GM20000 (cell line): ENCODE measurements at regions not wholly inside any gene's neighbourhood (a gene's known extent, or its start where the extent isn't known, plus 50 kb on each side); places are given as distances from the start of the nearest gene placed in this dataset.
A peak's percentile ranks its signal among the peaks of the same experiment; 100 is the strongest.

Experiments used
- DNase-seq: peaks from one replicate; pipeline ENCODE4 v3.0.0; 2012; ENCODE audit warnings: low spot score
- CTCF ChIP-seq: IDR thresholded peaks from 2 replicates; pipeline ENCODE4 v1.5.1; 2012; ENCODE audit warnings: mild to moderate bottlenecking, control low read depth; ENCODE audit errors: extremely low read depth, missing control alignments

DNA sequence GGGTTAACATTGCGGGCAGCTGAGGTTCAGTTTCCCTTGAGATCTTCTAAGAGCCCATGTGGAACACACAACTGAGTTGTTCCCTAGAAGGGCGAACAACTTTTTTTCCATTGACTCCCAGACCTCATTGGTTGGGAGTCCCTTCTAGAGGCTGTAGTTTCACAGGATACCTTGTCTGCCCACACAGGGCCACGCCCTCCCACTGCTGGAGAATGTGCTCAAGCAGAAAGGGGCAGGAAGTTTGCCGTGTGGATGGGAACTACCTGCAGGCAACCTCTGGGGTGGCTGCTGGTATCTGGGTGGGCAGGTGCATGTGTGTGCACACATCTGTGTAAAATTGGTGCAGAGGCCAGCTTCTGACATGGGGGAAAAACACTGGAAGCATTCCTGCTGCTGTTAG lies 178.8 kb upstream of the PSMD7 start:
- DNase-seq, result no peak
- no peak for TF ChIP-seq CTCF

DNA sequence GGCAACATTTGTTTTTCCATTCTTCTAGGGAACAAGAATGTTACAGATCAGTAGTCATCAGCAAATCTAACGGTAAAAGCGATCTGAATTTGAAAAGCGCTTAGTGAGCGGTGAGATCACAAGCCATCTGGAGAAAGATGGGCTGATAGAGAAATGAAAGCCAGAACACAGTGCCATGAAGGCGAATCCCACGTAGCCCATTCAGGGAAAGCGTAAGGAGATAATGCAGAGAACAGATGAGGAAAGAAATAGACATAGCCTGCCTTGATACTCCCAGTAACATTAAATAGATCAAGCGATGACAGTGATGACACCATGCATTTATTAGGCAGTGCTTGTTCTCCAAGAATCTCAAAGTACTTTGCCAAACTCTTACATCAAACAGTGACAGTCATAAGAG lies 183.1 kb upstream of the PSMD7 start:
- no peak for DNase-seq
- TF ChIP-seq CTCF, result no peak

GRCh38 chr16:74111456-74111982 lies 185.1 kb upstream of the PSMD7 start:
- TF ChIP-seq CTCF, result no peak
- no peak for DNase-seq

- TF ChIP-seq CTCF, result peak; percentile 67
- peak; percentile 20 for DNase-seq
Observed at GRCh38 chr16:74107795-74108610, 188.6 kb upstream of the PSMD7 start.

DNA sequence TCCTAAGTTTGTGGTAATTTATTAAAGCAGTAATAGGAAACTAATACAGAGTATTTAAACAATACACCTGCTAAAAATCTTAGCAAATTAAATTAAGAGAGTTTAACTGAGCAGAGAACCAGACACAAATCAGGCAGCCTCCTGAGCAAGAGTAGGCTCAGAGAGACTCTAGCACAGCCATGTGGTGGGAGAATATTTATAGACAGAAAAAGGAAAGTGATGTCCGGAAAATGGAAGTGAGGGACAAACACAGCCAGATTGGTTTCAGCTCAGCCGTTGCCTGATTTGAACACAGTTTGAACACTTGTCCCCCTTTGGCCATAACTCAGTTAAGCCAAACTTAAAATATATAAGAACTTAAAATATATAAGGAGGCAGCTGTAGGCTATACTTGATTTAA lies 192.6 kb upstream of the PSMD7 start:
- no peak for TF ChIP-seq CTCF
- DNase-seq, result no peak

DNA sequence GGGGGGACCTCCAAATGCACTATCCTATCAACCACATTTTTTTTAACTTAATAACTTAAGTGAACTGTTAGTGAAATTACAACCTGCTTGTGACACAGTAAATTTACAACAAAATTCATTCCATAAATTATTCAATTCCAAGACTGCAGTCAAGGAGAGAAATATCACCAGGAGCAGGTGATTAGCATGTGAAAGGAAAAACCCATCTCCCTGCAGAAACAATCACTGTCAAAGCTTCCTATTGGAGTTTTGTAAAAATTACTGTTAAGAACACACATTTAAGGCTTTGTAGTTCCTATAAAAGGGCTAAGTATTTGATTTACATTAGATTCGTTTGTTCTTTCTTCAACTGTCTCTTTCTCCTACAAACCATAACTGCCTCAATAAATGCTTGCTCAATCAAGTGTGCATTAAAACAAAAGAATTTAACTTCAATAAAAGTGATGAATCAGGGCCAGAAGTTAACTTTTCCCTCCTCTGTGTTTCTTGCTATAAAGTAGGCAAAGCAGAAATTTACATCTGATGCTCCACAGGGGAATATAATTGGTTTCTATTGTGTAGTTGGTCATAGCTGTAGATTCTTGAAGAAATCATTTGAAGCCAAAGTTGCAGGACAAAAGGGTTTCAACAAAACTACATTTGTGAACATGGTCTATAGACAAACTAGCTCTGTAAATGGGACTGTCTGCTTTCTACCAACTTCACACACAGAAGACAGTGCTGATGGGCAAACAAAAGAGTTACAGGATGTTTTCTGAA lies 195.1 kb upstream of the PSMD7 start:
- TF ChIP-seq CTCF, result no peak
- DNase-seq, result no peak
